ENCODE measurements at regions not wholly inside any gene's neighbourhood (a gene's known extent, or its start where the extent isn't known, plus 50 kb on each side); places are given as distances from the start of the nearest gene placed in this dataset.

DNA sequence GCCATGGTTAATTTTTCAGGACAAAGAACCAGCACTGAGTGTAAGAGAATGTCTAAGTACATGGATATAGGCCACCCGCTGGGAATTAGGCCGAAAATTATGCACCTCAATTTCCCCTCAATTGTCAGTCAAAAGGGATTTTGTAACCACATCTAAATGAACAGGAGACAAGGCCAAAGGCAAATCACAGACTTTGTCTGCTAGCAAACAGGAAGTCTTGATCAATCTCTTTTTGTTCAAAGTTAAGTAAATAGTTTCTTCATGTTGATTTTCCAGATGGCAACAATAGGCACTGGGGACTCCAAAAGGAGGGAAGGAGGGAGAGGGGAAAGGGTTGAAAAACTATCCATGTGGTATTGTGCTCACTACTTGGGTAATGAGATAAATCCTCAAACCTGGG is 276.0 kb downstream of the COG6 start:
- TF ChIP-seq, protein P1, sequence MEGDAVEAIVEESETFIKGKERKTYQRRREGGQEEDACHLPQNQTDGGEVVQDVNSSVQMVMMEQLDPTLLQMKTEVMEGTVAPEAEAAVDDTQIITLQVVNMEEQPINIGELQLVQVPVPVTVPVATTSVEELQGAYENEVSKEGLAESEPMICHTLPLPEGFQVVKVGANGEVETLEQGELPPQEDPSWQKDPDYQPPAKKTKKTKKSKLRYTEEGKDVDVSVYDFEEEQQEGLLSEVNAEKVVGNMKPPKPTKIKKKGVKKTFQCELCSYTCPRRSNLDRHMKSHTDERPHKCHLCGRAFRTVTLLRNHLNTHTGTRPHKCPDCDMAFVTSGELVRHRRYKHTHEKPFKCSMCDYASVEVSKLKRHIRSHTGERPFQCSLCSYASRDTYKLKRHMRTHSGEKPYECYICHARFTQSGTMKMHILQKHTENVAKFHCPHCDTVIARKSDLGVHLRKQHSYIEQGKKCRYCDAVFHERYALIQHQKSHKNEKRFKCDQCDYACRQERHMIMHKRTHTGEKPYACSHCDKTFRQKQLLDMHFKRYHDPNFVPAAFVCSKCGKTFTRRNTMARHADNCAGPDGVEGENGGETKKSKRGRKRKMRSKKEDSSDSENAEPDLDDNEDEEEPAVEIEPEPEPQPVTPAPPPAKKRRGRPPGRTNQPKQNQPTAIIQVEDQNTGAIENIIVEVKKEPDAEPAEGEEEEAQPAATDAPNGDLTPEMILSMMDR (IDR thresholded peaks at IDR 0.05) = no peak
- no peak for TF ChIP-seq POLR2A (IDR thresholded peaks at IDR 0.05)
